Breast epithelium (tissue), 4 donors: ENCODE measurements at regions not wholly inside any gene's neighbourhood (a gene's known extent, or its start where the extent isn't known, plus 50 kb on each side); places are given as distances from the start of the nearest gene placed in this dataset.
"Not testable (repeated sequence)": the region's sequence is repeated elsewhere in the genome, so short reads cannot be mapped to it uniquely, and the experiment has no call there.

ENCODE experiments used
- DNase-seq, 2 donors: peaks; one replicate each; pipeline ENCODE4 v3.0.0-alpha.2; 2019; ENCODE audit warnings: low spot score in 2 of 2
- H3K27ac ChIP-seq, 2 donors: fragments of 200-600 bp; sonication (generic) in 1 of 2; one replicate each; pipeline ENCODE4 v1.5.1; 2016 to 2019; ENCODE audit warnings: mild to moderate bottlenecking in 1 of 2
- H3K27me3 ChIP-seq, 2 donors: fragments of 200-600 bp; sonication (generic) in 1 of 2; one replicate each; pipeline versions ENCODE4 v1.5.1 to v1.6.0; 2017 to 2019; ENCODE audit warnings: control low read depth in 1 of 2, mild to moderate bottlenecking in 1 of 2
- H3K36me3 ChIP-seq: fragments of 200-600 bp; one replicate; pipeline ENCODE4 v1.5.1; 2019
- H3K4me1 ChIP-seq, 2 donors: fragments of 200-600 bp; sonication (generic); one replicate each; pipeline ENCODE4 v1.5.1; 2016 to 2019; ENCODE audit warnings: control low read depth in 1 of 2
- H3K4me3 ChIP-seq, 3 donors: fragments of 200-600 bp; sonication (generic); 1 replicate in 2 of 3; 2 replicates in 1 of 3; pipeline ENCODE4 v1.5.1; 2016 to 2019; ENCODE audit warnings: mild to moderate bottlenecking in 3 of 3, moderate library complexity in 2 of 3
- H3K9me3 ChIP-seq, 2 donors: fragments of 200-600 bp; sonication (generic) in 1 of 2; one replicate each; pipeline ENCODE4 v1.5.1; 2016 to 2019; ENCODE audit warnings: control low read depth in 1 of 2
- POLR2A ChIP-seq: fragments of 450-650 bp; IDR thresholded peaks from one replicate; pipeline ENCODE4 v1.6.1; 2016; ENCODE audit warnings: antibody characterized with exemption, mild to moderate bottlenecking, moderate library complexity
- POLR2AphosphoS5 ChIP-seq, 3 donors: sonication (generic); formaldehyde crosslinking; IDR thresholded peaks; one replicate each; pipeline ENCODE4 v1.6.1; 2017; ENCODE audit warnings: antibody characterized with exemption in 3 of 3
- intact Hi-C: fragments of 100-400 bp; cut with DNase I; formaldehyde crosslinking; loops from one replicate; pipeline ENCODE4 v1.15.1; 2023; ENCODE audit warnings: low total_unique reads
- TF ChIP-seq, protein P1 (sequence below), 3 donors: fragments of 450-650 bp; IDR thresholded peaks; one replicate each; pipeline ENCODE4 v1.5.1; 2016 to 2017; ENCODE audit warnings: antibody characterized with exemption in 3 of 3, mild to moderate bottlenecking in 3 of 3, moderate library complexity in 3 of 3

DNA sequence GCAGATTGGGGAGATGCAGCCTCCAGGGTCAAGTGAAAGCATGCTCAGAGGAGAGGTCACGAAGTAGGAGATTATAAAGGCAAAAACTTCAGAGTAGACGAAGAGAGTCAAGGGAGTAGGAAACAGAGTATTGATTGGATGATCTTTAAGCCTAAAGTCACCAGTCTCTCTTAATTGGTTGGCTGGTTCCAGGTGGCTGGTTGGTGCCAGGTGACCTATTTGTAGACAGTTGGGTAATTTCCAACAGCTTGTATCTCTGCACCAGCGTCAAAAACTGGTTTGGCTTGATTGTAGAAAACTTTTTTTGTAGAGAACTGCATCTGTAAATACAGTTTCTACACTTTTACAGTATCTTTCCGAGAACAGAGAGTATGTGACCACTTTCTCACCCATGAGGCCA lies 75.7 kb upstream of the CCDC90B start:
- Histone ChIP-seq H3K4me1 (no peaks in the 10 kb centered on the region), H3K27ac (no peak overlapping the region), H3K4me3 (no peak overlapping the region), H3K9me3 (no peaks in the 10 kb centered on the region), H3K27me3 (no peaks in the 10 kb centered on the region), H3K36me3 (no peaks in the 10 kb centered on the region)
- intact Hi-C loops: no loop called here
- DNase-seq: no peak
- no peak for TF ChIP-seq POLR2A
- TF ChIP-seq POLR2AphosphoS5 (IDR thresholded peaks at IDR 0.05): no peak
- TF ChIP-seq, protein P1, sequence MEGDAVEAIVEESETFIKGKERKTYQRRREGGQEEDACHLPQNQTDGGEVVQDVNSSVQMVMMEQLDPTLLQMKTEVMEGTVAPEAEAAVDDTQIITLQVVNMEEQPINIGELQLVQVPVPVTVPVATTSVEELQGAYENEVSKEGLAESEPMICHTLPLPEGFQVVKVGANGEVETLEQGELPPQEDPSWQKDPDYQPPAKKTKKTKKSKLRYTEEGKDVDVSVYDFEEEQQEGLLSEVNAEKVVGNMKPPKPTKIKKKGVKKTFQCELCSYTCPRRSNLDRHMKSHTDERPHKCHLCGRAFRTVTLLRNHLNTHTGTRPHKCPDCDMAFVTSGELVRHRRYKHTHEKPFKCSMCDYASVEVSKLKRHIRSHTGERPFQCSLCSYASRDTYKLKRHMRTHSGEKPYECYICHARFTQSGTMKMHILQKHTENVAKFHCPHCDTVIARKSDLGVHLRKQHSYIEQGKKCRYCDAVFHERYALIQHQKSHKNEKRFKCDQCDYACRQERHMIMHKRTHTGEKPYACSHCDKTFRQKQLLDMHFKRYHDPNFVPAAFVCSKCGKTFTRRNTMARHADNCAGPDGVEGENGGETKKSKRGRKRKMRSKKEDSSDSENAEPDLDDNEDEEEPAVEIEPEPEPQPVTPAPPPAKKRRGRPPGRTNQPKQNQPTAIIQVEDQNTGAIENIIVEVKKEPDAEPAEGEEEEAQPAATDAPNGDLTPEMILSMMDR (IDR thresholded peaks at IDR 0.05): no peak

DNA sequence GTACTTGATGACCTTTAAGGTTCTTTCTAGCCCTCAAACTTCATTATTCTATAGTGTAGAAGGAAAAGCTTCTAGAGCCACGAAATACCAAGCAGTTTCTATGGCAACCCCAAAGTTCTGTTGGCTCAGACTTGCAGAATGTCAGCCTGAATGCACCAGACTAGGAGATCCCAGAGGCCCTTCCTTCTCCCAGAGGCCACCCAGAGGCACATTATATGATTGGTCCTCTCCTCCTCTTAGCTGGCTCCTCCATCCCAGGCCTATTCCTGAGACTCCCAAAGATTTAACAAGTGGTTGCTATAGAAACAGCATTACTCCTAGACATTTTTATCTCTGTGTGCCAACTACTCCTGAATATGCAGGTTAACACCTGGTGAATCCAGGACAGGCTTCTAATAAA lies 69.2 kb upstream of the CCDC90B start:
- TF ChIP-seq POLR2AphosphoS5 (IDR thresholded peaks at IDR 0.05): no peak
- no peak for TF ChIP-seq POLR2A
- TF ChIP-seq, protein P1 (IDR thresholded peaks at IDR 0.05): no peak
- Histone ChIP-seq H3K4me1 (no peaks in the 10 kb centered on the region), H3K9me3 (no peaks in the 10 kb centered on the region), H3K27ac (no peak overlapping the region), H3K27me3 (no peaks in the 10 kb centered on the region), H3K4me3 (no peak overlapping the region), H3K36me3 (no peaks in the 10 kb centered on the region)
- intact Hi-C loops: no loop called here
- DNase-seq: no peak

GRCh38 chr11:83350187-83350586 lies 64.0 kb upstream of the CCDC90B start:
- intact Hi-C loops: no loop called here

GRCh38 chr11:83349296-83349695 lies 63.1 kb upstream of the CCDC90B start:
- DNase-seq: no peak

More at GRCh38 chr11:83350187-83350586, 64.0 kb upstream of the CCDC90B start:
- H3K27me3 ChIP-seq: no peaks in the 10 kb centered on the region
- H3K4me3 ChIP-seq: no peak overlapping the region
- H3K9me3 ChIP-seq: no peaks in the 10 kb centered on the region
- TF ChIP-seq, protein P1 (IDR thresholded peaks at IDR 0.05): no peak
- TF ChIP-seq POLR2A: no peak
- no peak for TF ChIP-seq POLR2AphosphoS5 (IDR thresholded peaks at IDR 0.05)
- DNase-seq: no peak
- H3K36me3 ChIP-seq: no peaks in the 10 kb centered on the region
- no peaks in the 10 kb centered on the region for H3K4me1 ChIP-seq
- H3K27ac ChIP-seq: no peak overlapping the region

DNA sequence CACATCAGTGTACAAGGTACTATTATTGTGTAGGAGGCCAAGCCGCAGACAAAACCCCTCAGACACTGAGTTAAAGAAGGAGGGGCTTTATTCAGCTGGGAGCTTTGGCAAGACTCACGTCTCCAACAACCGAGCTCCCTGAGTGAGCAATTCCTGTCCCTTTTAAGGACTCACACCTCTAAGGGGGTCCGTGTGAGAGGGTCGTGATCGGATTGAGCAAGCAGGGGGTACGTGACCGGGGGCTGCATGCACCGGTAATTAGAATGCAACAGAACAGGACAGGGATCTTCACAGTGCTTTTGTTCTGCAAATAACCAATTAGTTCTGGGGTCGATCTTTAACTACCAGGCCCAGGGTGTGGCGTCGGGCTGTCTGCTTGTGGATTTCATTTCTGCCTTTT lies 60.5 kb upstream of the CCDC90B start:
- H3K27me3 ChIP-seq, DNase-seq, H3K9me3 ChIP-seq, H3K4me1 ChIP-seq, intact Hi-C loops, H3K36me3 ChIP-seq, H3K4me3 ChIP-seq, H3K27ac ChIP-seq: not testable (repeated sequence)

More at GRCh38 chr11:83349296-83349695, 63.1 kb upstream of the CCDC90B start:
- Histone ChIP-seq H3K27ac (no peak overlapping the region), H3K4me1 (no peaks in the 10 kb centered on the region), H3K9me3 (no peaks in the 10 kb centered on the region), H3K4me3 (no peak overlapping the region), H3K27me3 (no peaks in the 10 kb centered on the region), H3K36me3 (no peaks in the 10 kb centered on the region)
- intact Hi-C loops: no loop called here
- TF ChIP-seq, protein P1 (IDR thresholded peaks at IDR 0.05): no peak
- no peak for TF ChIP-seq POLR2AphosphoS5 (IDR thresholded peaks at IDR 0.05)
- no peak for TF ChIP-seq POLR2A

- H3K27me3 ChIP-seq, DNase-seq, H3K27ac ChIP-seq, intact Hi-C loops, H3K36me3 ChIP-seq, H3K9me3 ChIP-seq, H3K4me3 ChIP-seq, H3K4me1 ChIP-seq: not testable (repeated sequence)
Measured at GRCh38 chr11:83344521-83344920, 58.4 kb upstream of the CCDC90B start.
